GM12872 (cell line): ENCODE measurements at regions not wholly inside any gene's neighbourhood (a gene's known extent, or its start where the extent isn't known, plus 50 kb on each side); places are given as distances from the start of the nearest gene placed in this dataset.

Source experiments
- CTCF ChIP-seq: IDR thresholded peaks from 3 replicates; pipeline ENCODE4 v1.5.1; 2011; ENCODE audit warnings: low read depth, mild to moderate bottlenecking, low read length, moderate library complexity; ENCODE audit not compliant: insufficient read depth

DNA sequence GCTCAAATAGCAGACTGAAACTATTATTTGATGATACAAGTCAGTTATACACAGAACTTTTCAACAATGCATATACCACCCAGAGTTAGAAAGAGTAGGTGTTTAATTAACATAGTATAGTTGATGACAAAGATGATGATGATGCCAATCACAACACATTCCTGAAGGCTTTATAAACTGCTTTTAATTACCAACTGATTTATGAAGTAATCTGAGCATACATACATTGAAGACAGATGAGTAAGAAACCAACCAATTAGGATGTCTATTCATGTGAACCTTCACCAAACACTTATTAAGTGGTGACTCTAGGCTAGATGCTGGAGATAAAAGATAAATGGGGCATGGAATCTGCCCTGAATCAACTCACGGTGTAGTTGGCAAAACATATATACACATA lies 600.9 kb upstream of the FLRT2 start:
- no peak for TF ChIP-seq CTCF

DNA sequence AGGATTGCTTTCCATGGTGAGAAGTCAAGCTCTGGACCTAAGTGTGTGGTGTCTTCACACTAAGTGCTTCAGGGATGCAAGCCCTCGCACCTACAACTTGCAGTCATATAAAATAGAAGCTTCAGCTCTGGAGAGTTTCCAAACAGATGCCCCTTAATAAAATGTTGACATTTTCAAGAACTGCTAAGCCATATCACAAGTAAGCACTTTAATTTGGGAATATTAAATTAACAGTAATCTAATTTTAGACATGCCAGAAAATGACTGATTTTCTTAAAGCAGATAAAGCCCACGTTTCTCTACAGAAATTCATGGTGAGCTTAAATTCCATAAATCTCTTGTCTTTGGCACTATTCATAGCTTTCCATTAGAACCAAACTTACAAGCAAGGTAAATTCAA lies 600.1 kb upstream of the FLRT2 start:
- no peak for TF ChIP-seq CTCF

DNA sequence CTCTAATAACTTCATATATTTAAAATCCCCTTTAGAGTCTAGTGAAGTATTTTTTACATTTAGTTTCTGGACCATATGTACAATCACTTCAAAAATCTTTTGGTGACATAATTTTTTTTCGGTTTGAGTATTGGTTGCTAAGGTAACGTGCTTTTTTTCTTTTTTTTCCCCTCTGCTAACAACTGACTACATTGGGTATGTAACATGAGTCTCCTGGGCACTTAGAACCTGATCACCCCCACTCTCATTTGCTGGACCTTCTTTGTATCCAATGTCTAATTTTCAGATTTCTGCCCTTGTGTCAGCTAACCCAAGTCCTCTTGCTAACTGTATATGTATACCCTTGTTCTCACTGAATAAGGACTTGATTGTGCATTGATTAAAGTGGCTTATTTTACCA lies 592.9 kb upstream of the FLRT2 start:
- no peak for TF ChIP-seq CTCF

DNA sequence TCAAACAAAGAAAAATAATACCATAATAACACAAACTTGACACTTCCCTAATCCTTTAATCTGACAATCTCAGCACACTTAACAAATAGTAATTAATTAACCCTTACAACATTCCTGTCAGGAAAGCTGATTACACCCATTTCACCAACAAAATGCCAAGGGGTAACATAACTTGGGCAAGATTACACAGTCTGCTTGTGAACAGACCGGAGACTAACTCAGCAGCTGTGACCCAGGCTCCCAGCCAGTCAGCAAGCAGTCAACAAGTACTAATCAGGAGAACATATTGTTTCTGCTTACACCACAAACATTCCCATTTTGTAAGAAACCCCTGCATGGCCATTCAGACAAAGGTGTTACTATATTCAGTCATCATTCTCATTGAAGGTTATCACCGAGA lies 592.5 kb upstream of the FLRT2 start:
- TF ChIP-seq CTCF = no peak

GRCh38 chr14:84959851-84960520 lies 570.0 kb upstream of the FLRT2 start:
- TF ChIP-seq CTCF = no peak

GRCh38 chr14:84961637-84962036 lies 568.3 kb upstream of the FLRT2 start:
- no peak for TF ChIP-seq CTCF

DNA sequence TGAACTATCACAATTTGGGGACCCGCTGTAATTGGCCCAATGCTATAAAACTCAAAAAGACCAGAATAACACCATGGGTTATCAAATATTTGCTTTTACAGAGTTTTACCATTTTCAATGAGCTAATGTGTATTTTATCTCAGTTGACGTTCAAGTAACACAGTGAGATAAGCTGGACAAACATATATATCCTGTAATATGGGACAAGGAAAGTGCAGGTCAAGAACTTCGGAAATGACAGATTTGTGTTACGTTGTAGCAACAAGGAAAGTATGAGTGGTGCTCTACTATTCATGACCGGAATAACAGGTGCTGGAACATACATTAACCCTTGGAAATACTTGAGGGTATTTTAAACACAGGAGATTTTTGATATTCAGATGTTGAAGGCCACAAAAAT lies 566.4 kb upstream of the FLRT2 start:
- no peak for TF ChIP-seq CTCF
